Fibroblast of skin of left quadriceps (primary cell): ENCODE measurements at regions not wholly inside any gene's neighbourhood (a gene's known extent, or its start where the extent isn't known, plus 50 kb on each side); places are given as distances from the start of the nearest gene placed in this dataset.
"Not testable (repeated sequence)": the region's sequence is repeated elsewhere in the genome, so short reads cannot be mapped to it uniquely, and the experiment has no call there.

Experiments used
- DNase-seq, 2 experiments: peaks; one replicate each; pipeline ENCODE4 v3.0.0-alpha.2; 2013; ENCODE audit warnings: low read depth in 2 of 2

DNA sequence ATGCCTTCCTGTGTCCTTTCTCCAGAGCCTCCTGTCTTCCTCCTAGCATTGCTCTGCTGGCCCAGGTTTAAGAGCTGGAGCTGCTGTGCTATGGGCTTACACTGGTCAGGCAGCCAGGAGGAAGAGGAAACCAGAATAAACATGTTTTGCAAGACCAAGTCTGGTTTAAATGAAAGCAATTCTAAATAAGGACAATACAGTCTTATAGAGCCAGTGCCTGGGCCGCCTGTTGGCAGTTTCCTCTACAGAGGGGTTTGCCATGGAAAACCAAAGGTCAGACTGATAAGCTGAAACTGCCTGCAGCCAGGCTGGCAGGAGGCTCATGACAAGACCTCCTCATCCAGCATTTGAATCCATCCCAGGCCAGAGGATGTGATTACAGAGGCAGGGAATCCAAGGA lies 92.9 kb upstream of the FGGY start:
- no peak for DNase-seq

DNA sequence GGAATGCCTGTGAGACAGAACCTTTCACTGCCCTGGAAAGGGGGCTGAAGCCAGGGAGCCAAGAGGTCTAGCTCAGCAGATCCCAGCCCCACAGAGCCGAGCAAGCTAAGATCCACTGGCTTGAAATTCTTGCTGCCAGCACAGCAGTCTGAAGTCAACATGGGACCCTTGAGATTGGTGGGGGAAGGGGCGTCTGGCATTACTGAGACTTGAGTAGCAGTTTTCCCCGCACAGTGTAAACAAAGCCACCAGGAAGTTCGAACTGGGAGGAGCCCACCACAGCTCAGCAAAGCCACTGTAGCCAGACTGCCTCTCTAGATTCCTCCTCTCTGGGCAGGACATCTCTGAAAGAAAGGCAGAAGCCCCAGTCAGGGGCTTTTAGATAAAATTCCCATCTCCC lies 90.3 kb upstream of the FGGY start:
- DNase-seq = not testable (repeated sequence)

DNA sequence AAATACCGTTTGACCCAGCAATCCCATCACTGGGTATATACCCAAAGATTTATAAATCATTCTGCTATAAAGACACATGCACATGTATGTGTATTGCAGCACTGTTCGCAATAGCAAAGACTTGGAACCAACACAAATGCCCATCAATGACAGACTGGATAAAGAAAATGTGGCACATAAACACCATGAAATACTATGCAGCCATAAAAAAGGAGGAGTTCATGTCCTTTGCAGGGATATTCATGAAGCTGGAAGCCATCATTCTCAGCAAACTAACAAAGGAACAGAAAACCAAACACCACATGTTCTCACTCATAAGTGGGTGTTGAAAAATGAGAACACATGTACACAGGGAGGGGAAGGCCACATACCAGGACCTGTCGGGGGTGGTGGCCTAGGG lies 86.5 kb upstream of the FGGY start:
- not testable (repeated sequence) for DNase-seq

- DNase-seq = no peak
Measured at GRCh38 chr1:59212706-59213105, 84.2 kb upstream of the FGGY start.

DNA sequence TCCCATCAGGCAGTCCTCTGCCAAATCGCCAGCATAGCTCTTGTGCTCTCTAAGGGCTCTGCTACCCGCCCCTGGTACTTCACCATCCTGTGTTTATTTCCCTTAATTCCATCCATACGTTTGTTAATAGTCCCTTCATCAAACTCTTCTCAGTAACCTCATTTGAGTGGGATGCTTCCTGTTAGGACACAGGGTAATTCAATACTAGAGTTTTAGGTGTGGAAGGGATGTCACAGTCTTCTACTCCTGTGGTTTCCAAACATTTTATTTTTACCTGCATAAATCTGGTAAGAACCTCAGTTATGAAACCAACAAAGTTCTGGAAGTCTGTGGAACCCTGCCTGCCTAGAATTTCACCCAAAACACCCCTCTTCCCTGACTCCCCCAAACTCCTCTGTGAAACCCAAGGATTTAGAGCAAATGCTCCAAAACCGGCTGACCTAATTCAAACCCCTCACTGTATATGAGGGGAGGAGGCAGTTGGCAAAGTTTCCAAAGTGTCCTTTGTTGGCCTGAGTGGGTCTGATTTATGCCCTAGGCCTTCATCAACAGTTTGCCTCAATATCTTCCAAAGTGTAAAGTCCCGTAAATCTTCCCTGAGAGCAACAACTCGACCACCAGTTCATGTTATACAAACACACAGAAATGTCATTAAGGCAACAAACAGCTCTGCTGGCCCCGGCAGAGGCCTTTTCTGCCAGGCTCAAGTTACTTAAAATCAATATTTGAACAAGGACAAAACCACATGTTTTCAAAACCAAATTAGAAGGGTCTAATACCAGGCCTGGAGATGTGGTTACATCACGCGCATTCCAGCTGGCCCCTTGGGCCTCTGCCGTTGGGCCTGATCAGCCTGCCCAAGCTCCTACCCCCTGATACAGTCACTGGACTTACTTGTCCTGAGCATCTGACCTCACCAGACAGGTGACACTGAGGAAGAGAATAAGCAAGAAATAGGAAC lies 82.4 kb upstream of the FGGY start:
- DNase-seq = no peak

DNA sequence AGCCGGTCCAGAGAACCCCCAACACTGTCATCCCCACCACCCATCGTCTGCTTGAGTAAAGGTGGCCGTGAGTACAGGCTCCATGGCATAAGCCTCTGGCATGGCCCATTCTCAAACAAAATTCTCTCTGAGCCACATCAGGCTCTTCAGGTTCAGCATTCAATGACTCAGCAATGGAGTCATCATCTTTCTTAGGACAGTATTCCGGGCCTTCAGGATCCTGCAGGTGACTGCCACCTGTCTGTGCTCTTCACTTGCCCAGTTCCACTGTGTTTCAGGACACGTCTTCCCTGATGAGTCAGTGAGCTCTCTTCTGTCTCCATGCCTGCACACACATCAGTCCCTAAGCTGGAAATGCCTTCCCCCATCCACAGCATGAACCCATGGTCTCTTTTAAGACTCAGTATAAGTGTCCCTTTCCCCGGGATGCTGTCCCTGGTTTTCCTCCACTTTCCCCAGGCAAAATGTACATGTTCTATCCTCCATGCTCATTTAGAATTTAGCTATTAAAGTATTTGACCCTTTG lies 81.1 kb upstream of the FGGY start:
- no peak for DNase-seq

DNA sequence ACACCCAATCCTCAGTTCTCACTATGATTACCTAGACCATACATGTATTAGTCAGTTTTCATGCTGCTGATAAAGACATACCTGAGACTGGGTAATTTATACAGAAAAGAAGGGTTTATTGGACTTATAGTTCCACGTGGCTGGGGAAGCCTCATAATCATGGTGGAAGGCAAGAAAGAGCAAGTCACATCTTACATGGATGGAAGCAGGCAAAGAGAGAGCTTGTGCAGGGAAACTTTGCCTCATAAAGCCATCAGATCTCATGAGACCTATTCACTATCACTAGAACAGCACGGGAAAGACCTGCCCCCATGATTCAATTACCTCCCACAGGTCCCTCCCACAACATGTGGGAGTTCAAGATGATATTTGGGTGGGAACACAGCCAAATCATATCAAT lies 79.5 kb upstream of the FGGY start:
- not testable (repeated sequence) for DNase-seq

- no peak for DNase-seq
Measured at GRCh38 chr1:59218521-59219236, 78.2 kb upstream of the FGGY start.

DNA sequence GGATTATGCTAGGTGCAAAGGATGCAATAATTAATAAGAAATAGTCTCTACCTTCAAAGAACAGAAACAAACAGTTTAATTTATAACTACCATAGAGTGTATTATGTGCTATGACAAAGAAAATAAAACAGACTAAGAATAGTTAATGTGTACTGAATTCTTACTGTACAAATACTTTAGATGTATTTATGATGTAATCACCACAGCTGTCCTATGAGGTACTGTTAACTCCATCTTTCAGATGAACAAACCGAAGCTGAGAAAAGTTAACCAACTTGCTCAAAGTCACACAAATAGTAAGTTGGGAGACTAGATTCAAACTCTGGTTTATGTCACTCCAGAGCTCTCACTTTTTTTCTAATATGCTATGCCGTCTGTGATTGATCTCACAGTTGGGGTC lies 77.0 kb upstream of the FGGY start:
- DNase-seq = no peak

- DNase-seq = no peak
Measured at GRCh38 chr1:59220356-59220755, 76.5 kb upstream of the FGGY start.

DNA sequence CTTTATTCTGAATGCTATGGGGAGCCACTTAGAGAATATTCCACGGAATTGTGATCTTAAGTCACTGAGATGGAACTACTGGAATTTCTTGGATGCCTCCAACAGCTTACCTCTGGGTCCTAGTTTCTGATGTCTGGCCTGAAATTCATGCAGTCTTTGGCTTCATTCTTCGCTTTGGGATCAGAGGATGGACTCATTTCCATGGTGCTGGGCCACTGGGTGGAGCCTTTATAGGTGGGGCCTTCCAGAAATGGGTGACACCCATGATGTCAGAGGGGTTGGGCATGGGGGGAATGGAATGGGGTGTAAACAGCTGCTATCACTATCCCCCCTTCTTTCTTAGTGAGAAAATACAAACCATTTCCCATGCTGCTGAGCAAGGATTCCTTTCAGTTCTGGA lies 73.7 kb upstream of the FGGY start:
- DNase-seq = no peak

- no peak for DNase-seq
Measured at GRCh38 chr1:59223989-59224634, 72.8 kb upstream of the FGGY start.

DNA sequence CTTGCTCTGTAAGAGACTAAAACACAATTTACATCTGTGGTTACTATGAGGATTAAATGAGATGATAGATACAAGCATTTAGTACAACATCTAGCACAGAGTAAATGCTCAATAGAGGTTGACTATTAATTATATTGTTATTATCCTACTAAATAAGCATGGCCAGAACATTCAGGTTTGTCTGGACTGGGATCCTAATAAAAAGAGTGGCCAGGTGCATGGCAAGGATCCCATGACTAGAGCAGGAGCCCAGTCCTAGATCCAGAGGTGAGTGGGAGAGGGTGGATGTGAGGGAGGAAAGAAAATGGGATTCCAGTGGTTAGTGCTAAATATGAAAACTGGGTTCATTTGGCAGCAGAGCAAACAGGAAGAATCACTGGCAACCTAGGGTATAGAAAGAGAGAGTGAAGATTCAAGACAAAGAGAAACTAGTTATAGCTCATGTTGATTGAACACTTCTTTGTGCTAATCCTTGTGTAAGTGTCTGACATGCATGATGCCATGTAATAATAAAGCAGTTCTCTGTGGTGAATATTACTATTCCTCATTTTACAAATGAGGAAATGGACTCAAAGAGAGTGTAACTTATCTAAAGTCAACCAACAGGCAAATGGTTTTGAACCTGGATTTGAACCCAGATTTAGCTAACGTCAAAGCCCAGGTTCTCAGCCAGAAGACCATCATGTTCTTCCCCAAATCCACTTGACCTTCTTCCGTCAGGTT lies 71.1 kb upstream of the FGGY start:
- DNase-seq = no peak

DNA sequence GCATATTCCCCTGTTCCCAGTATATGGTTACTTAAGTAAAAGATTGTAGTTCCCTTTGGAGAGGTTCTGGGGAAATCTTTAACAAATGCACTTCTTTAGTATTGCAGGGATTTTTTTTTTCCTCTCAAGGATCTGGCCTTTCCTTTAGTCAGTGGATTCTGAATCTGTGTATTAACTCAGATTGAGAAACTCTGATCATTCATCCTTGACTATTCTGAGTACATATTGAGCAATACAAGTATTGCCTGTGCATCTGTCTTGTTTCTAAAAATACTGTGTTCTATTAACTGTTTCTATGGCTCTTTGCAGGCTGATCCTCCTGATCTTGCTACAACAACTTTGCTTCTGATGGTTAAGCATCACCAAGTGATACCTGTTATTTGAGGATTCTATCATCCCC lies 67.8 kb upstream of the FGGY start:
- DNase-seq = no peak

GRCh38 chr1:59230622-59231021 lies 66.3 kb upstream of the FGGY start:
- no peak for DNase-seq

- no peak for DNase-seq
Measured at GRCh38 chr1:59232216-59232615, 64.7 kb upstream of the FGGY start.

GRCh38 chr1:59233444-59233843 lies 63.5 kb upstream of the FGGY start:
- DNase-seq = no peak

- no peak for DNase-seq
Measured at GRCh38 chr1:59236721-59237545, 60.0 kb upstream of the FGGY start.

DNA sequence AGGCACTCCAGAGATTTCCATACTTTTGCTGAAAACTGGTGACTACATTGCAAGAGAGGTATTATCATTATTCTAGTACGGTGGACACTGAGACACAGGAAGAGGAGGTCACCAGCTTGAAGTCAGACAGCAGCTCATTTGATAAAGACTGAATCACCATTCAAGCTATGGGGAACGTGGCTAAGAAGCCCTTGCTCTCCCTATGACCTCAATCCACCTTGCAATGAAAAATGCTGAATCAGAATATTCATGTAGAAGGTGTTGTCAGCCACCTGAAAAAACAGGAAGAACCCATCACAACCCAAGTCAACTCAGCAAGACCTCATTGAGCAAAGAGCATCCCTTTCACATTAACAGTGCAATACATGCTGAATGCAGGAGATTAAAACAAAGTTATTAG lies 59.0 kb upstream of the FGGY start:
- DNase-seq = no peak

DNA sequence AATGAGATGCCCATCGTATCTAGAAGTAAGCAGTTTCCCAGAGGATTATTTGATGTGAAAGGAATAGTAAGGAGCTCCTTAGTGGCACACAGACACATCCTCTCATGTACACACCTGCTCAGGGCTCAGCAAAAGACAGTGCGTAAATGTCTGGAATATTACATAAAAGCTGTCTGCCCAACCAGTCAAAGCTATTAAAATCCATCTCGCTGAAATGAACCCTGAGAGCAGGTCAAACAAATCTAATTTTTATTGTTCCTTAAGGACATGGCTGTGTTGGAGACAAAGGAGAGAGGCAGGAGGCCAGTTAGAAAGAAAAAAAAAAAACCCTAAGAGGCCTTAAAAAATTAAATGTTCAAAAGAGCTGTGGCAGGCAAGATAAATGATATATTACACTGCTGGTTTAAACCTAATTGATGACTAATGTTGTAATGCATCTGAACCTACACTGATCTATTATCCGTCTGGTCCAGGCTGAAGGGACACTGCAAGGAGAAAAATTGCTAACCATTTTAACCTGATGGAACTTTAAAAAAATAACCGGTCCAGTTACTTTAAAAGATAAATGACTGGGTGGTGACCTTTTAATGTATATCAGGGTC lies 58.5 kb upstream of the FGGY start:
- DNase-seq = no peak
